Esophagus muscularis mucosa (tissue), 4 donors: ENCODE measurements at regions not wholly inside any gene's neighbourhood (a gene's known extent, or its start where the extent isn't known, plus 50 kb on each side); places are given as distances from the start of the nearest gene placed in this dataset.

Experiments used
- CTCF ChIP-seq, 3 experiments: fragments of 200-600 bp in 2 of 3; fragments of 450-650 bp in 1 of 3; sonication (generic) in 2 of 3; IDR thresholded peaks; one replicate each; pipeline ENCODE4 v1.5.1; 2017 to 2019; ENCODE audit warnings: antibody characterized with exemption in 3 of 3, mild to moderate bottlenecking in 2 of 3, moderate library complexity in 1 of 3
- EP300 ChIP-seq: sonication (generic); formaldehyde crosslinking; IDR thresholded peaks from one replicate; pipeline ENCODE4 v1.6.1; 2017; ENCODE audit warnings: antibody characterized with exemption
- POLR2A ChIP-seq: fragments of 450-650 bp; IDR thresholded peaks from one replicate; pipeline ENCODE4 v1.6.1; 2017; ENCODE audit warnings: antibody characterized with exemption, moderate library complexity, mild to moderate bottlenecking, low read depth
- POLR2AphosphoS5 ChIP-seq, 2 donors: sonication (generic); formaldehyde crosslinking; IDR thresholded peaks; one replicate each; pipeline ENCODE4 v1.6.1; 2017; ENCODE audit warnings: antibody characterized with exemption in 2 of 2

GRCh38 chr1:234727018-234727940 lies 117.3 kb upstream of the IRF2BP2 start:
- no peak for TF ChIP-seq POLR2A
- no peak for TF ChIP-seq CTCF (IDR thresholded peaks at IDR 0.05)
- TF ChIP-seq POLR2AphosphoS5 (IDR thresholded peaks at IDR 0.05) = no peak
- no peak for TF ChIP-seq EP300
